Kasumi-1 (cell line): ENCODE measurements at regions not wholly inside any gene's neighbourhood (a gene's known extent, or its start where the extent isn't known, plus 50 kb on each side); places are given as distances from the start of the nearest gene placed in this dataset.
A peak's percentile ranks its signal among the peaks of the same experiment; 100 is the strongest.

Source experiments
- DNase-seq, 2 experiments: peaks; one replicate each; lab custom pipeline; 2025; lab: John Stamatoyannopoulos, UW

DNA sequence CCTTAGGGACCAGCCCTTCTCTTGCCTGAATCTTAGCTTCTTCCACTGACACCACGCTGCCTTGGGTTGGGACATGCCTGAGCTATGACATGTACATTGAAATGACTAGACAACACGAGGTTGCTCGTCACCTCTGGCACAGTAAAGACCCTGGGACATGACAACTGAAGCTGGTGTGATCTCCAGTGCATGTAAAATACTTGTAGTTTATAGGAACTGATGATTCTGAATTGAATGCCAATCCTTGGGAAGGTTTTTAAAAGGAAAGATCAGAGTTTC, 100.7 kb upstream of the PGRMC2 start:
- no peak for DNase-seq

DNA sequence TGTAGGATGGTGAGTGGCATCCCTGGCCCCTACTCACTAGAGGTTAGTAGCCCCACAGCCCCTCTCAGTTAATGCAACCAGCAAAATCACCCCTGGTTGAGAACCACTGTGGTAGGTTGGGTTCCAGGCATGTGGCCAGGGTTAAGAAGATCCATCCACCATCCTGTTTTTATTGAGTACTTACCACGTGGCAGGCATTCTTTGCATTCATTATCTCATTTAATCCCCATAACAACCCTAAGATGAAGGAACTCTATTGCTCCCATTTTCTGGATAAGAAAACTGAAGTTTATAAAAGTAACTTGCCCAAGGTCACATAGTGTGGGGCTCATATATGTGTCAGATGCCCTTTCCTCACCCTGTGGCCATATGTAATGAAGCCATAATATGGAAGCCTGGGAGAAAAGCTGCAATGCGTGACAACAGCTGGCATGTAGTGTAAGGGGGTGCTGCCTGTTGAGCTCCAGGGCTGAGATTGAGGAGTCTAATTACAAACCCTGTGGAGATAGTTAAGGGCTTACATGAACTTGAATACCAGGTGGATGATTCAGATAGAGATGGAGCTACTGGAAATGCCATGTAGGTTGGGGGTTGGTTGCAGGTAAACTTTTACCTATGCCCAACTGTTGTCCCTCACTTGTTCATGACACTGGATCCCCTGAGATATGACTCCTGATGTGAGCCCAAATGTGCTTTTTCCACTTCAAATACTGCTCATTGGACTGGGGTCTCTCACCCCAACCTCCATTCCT, 100.2 kb upstream of the PGRMC2 start:
- no peak for DNase-seq

DNA sequence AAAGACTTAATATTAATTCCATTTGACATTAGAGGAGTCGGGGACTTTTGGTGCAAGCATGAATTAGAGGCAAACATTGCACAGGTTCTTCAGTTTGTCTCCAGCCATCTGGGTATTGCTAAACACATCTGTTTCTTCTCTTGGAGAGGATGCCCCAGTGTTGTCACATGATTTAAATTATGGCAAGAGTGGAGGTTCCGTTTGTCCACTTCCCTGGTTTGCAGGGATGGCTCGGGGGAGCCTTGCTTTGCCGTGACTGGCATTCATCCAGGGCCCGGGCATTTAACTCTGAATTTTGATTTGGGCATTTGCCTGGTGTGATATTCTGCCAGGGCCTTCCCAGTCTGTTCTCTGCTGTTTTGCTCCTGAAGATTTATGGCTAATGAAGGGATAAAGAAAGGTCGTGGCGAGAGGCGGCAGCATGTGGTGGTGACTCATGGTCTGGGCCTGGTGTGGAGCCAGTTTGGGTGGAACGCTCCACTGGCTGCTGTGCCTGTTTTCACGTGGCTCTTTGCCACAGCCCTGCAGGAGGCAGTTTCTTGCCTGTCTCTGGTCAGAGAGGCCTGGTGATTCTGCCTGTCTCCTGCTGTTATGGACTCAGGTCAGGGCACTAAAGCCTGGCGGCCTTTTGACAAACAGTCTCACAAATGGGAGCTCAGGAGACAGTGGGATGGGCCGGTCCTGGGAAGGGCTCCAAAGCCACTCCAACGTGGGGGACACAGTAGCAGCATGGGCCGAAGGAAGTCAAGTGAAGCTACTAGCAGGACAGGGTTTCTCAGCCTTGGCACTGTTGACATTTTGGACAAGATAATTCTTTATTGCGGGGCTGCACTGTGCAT, 99.4 kb upstream of the PGRMC2 start:
- no peak for DNase-seq

DNA sequence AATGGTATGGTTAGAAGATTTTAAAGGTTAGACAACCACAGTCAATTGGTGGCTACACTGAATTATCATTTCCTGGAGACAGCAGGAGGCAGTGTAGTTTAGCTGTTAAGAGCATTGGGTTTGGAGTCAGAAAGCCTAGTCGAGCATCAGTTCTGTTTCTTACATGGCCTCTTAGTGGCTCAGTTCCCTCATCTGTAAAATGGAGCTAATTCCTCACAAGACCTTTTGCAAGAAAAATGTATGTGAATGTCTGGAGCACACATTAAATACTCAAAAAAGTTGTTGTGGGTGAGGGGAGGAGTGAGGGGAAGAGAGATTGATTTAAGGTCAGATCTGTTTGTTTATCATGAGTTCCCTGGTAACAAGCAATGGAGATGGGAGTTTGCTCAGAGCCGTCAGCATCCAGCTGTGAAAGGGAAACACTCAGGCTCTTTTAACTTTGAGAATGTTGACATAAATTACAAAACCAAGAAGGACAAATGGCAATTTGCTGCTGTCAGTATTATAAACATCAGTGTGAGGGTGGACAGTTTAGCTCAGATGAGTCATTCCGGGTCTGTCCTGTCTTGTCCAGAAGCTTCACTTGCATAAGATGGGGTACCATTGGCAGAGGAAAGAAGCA, 98.2 kb upstream of the PGRMC2 start:
- DNase-seq = no peak

DNA sequence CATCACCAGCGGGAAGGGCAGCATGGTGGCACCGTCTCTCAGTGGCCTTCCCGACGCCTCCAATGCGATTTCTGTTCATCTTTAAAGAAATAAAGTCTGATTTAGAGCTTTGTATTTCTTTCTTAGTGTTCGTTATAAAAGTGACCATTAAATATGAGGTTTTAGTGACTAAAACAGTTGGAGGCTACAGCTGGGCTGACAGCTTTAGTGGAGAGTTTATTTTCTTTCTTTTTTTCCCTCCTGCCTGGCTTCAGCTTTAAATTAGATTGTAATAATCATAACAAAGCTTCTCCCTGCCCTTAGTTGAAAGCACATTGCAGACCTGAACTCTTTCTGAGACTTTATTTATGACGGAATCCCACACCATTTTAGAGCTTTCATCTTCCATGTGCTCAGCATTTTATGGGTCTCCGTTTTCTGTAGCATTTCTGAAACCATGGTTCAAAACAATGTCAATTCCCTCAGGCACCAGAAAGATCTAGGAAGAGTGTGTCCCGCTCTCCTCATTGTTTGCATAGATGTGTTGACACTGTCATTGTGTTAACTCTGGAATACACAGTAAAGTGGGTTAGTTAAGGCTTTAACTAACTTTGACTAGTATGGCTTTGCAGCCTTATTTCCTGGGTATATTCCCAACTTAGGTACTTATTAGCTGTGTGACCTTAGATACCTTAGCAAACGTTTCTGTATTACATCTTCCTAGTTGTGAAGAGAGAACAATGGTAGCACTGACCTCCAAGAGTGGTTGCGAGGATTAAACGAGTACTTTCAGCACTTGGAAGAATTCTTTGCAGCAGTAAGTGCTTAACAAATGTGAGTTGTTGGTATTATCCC, 97.4 kb upstream of the PGRMC2 start:
- no peak for DNase-seq

DNA sequence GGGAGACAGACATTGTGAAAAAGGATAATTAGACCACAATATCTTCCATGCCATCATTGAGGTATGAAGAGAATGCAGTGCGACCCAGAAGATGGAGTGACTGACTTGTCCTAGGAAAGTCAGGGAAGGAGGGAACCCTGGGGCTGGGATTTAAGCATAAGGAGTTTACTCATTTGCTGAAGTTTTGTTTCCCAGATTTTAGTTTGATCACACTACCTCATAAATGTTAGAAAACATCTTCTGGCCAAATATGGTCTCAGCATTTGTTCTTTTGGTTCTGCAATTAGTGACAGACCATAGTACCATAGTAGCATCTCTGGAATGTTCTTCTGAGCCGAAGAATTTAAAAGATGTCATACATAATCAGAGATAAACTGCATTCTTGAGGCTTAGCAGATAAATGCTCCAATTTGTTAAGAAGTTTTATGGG, 96.5 kb upstream of the PGRMC2 start:
- DNase-seq = no peak

DNA sequence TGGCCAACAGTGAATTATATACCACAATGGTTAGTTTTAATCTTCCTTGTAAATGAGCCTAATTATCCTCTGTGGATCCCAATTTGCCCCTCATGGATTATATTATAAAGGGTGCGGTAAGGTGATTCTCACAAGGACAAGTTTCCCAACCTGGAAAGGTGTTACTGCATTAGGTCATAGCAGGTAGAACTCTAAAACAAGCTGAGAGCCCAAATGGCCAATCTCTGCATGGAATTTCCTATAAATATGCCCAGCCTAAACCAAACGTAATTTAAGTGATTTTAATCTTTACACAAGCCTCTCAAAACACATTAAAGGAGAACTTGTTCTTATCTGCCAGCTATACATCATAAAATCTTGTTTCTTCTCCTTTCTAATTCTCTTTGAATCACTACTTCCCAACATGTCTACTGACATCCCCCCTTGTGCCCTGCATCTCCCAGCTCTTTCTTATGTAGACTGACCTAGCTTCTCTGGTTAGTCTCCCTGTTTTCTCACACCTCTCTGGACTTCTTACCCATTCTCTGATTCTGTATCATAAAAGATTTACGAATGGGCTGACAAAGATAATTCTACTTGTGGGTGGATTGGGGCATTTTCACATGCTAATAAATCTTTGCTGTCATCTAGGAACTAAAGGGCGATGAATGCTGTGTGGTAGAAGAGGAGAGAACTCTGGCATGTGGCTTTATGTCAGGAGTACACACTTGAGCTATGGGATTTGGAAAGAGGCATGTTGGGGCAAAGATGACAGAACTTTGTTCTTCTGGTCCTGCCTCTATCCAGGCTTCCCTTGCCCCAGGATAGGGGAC, 94.3 kb upstream of the PGRMC2 start:
- DNase-seq = no peak

DNA sequence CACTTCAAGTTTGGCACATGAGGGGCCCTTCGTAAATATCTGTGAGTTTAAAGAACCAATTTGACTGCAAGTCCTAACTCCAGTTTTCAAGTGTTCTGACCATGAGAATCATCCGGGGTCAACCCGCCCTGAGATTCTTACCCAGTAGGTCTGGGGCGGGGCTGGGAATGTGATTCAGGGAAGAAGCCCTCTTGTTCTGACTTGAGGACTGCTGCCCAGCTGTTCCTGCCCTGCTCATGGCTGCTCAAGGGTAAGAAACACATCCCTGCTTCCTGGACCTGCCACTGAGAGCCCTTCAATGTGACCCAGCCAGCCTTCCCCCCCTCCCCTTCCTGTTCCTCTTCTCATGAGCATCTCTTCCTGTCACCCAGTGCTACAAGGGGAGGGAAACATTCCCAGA, 92.7 kb upstream of the PGRMC2 start:
- DNase-seq = no peak

DNA sequence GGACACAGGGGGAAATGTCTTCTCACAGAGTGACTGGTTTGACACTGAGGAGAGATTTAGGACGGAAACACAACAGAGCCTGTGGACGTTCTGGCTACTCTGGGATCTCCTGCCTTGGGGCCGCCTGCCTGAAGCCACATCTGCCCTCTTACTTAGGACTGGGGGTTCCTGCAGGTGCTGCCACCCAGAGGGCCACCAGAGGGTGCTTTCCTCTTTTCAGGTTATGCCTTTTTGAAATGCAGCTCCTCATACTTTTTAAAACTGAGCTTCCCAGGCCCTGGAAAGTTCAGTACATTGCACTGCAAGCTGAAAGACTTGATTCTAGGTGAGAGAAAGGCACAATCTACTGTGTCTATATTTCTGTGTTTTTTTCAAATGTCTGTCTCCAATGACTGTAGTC, 92.2 kb upstream of the PGRMC2 start:
- peak; percentile 17 to 53 for DNase-seq

DNA sequence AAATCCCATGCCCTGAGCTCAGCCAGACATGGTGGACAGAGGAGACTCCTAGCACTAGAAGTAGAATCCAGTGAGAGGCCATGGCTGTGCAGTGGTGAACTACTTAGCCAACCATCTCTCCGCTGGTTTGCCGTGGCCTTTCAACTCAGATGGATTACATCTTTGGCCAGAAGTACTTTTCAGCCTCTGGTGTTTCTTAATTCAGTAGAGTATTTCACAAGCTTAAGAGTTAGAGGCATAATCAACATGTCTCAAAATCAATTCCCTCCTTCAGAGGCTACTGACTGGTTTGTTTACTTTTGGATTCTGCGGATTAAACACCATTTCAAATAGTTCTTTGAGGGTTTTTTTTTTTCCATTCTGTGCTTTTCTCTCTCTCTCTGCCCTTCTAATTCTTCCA, 91.1 kb upstream of the PGRMC2 start:
- DNase-seq = no peak

DNA sequence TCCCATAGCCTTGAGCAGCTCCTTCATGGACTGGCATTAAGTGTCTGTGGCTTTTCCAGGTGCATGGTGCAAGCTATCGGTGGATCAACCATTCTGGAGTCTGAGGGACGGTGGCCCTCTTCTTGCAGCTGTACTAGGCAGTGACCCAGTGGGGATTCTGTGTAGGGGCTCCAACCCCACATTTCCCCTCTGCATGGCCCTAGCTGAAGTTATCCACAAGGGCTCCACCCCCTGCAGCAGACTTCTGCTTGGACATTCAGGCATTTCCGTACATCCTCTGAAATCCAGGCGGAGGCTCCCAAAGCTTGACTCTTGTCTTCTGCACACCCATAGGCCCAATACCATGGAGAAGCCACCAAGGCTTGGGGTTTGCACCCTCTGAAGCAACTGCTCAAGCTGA, 89.3 kb upstream of the PGRMC2 start:
- DNase-seq = no peak

DNA sequence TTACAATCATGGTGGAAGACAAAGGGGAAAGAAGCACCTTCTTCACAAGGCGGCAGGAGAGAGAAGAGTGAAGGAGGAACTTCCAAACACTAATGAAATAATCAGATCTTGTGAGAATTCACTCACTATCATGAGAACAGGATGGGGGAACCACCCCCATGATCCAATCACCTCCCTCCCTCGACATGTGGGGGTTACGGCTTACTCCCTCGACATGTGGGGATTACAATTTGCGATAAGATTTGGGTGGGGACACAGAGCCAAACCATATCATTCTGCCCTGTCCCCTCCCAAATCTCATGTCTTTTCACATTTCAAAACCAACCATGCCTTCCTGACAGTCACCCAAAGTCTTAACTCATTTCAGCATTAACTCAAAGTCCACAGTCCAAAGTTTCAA, 88.7 kb upstream of the PGRMC2 start:
- DNase-seq = no peak

DNA sequence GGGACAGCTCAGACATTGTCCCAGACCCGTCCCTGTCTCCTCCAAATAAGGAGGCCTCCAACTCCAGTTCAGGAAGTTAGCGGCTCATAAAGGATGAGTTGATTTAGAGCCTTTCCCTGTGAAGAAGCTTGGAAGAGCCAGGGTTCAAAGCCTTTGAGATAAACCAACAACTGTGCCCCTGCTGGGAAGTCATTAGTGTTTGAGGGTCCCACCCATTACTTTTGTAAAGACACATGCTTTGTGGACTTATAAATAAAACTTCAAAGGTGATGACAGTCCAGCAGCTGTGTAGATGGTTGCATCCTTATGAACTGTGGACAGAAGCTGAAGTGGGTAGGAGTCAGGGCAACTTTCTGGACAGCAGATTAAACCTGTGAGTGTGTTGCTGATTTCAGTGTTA, 86.0 kb upstream of the PGRMC2 start:
- DNase-seq = no peak

DNA sequence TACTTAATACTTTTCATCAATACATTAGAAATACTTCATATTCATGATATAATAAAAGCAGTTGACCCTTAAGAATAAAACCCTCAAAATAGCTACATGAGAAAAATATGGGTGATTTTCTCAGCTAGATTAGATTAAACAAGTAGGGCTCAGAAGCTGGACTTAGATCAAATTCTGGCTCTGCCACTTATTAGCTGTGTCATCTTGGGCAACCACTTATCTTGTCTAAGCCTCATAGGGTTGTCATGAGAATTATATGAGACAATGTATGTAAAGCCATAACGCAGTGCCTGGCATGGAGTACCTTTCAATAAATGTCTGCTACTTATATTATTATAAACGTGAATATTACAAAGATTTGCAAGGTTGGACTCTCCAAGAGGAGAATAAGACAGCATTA, 84.3 kb upstream of the PGRMC2 start:
- no peak for DNase-seq

DNA sequence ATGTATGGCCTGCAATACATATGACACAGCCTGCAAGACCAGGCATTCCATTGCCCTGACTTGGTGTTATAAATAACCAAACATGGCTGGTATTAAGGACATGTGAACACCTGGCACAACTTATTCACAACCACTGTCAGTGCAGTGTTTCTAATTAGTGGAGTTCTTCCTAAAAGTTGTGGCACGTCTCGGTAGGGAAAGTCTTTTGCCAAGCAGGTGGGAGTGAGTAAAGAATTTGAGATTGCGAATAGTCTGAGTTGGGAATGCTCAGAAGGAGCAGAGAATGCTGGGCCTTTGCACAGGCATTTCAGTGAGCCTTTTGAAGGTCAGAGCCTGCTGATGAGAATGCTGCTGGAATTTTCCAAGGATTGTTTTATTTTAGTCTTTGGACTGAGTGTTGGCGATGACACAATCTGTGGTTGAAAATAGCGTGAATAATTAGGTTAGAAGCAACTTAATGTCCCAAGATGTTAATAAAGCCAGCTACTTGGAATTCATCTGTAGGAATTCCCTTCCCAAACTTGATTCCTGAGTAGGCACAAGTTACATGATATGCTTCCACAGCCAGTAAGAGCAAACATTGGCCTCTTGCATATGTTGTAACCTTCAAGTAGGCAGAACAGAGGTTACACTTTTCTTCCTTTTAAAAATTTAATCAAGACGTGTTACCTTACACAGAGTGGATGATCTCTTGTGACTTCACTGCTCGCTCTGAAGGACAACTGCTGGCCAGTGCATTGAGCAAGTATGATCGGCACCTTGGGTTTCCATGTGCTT, 83.6 kb upstream of the PGRMC2 start:
- no peak for DNase-seq

DNA sequence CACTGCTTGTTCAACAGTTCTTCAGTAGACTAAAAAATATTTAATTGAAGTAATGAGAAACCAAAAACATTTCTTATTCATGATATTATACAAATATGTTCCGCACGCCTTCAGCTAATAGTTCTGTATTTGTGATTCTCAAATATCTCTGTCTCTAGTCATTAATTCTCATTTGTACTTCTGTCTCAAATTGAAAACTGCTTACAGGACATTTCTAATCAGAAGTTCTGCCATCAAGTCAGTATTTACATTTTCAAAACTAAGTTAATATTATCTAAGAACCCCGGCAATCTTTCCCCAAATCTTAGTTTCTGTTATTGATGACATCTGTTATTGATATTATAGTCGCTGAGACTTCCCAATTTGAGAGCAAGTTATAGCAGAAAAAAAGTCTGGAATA, 78.6 kb upstream of the PGRMC2 start:
- DNase-seq = no peak

DNA sequence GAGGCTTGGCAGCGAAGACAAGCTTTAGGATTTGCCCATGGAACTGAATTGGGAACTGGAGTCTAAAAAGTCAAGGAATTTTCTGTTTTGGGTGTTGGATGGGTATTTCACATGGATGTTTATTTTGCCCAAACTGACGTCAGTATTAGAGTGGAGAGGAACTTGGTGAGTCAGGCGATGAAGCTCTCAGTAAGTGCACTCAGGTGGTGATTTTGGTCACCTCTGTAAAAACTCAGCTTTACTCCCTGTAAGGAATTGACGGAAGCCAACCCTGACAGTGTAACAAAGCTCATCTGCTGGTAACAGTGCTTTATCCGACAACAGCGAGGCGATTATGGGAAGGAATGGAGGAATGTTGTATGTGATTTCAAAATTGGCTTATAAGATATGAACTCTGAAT, 77.0 kb upstream of the PGRMC2 start:
- no peak for DNase-seq

DNA sequence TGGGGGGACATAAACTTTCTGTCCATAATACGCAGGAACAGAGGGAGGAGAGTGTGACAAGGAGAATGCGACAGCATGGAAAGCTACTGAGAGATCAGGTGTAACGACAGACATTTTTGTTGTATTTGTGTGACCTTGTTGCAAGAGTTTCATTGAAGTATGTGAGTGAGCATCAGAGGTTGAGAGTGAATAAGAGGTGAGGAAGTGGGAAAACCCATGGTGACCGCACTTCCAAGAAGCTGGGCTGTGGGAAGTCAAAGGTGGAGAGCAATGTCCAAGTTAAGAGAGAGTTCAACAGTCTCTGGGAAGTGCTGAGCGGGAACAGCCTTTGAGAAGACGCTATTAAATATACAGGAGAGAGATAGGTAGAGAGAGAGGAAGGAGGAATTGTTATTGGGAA, 76.4 kb upstream of the PGRMC2 start:
- DNase-seq = no peak

DNA sequence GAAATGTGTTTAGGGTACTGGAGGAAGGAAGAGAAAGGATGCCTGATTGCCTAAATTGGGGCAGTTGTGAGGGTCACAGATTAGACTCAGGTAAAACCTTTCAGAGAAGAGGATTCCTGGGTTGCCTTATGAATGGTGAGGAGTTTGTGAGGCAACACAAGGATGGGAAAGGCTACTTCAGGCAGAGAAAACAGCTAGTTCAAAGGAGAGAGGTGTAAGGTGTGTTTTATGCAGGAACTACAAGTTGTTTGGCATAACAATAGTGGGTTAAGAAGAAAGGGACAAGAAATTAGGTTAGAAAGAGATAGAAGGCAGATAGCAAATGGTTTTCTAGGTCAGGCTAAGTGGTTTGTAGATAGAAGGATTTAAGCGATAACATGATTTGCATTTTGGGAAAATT, 75.1 kb upstream of the PGRMC2 start:
- no peak for DNase-seq

DNA sequence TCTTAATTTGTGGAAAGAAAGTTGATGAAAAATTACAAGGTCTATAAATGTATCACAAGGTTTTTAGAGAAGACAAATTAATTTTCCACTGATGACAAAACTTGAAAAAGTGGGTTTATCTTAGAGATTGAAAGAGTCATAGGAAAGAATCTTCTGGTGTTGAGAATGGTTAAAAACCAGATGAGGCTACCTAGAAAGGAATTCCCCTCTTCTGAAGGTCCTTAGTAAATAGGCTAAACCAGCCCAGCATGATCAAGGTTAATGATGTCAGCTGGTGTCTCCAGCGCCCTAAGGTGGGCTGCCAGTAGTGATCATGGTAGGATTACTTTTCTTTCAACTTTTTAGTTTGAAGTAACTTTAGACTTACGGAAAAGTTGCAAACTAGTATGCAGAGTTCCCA, 71.8 kb upstream of the PGRMC2 start:
- no peak for DNase-seq

DNA sequence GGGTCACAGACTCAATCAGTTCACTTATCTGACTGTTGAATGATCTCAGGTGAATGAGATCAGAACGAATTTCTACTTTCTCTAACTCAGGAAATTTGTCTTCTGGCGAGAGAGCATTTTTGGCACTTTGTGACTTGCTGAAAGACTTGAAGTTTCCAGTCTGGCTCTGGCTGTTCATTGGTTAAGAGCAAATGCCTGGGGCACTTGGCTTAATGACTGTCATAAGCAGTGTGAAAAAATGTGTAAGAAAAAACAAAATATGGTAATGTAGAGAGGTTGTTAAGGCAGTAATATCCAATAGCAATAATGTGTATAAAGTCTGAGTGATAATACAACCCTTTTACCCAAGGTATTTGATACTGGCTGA, 71.3 kb upstream of the PGRMC2 start:
- DNase-seq = no peak
